GM23248 (cell line): ENCODE measurements at regions not wholly inside any gene's neighbourhood (a gene's known extent, or its start where the extent isn't known, plus 50 kb on each side); places are given as distances from the start of the nearest gene placed in this dataset.

Experiments used
- EZH2 ChIP-seq: fragments of 200-600 bp; sonication (generic); IDR thresholded peaks from 2 replicates; pipeline ENCODE4 v1.6.1; 2018; ENCODE audit warnings: antibody characterized with exemption, mild to moderate bottlenecking; ENCODE audit not compliant: insufficient read depth, poor library complexity, severe bottlenecking
- EZH2phosphoT487 ChIP-seq: fragments of 200-600 bp; sonication (generic); IDR thresholded peaks from 2 replicates; pipeline ENCODE4 v1.6.1; 2018; ENCODE audit warnings: antibody characterized with exemption, moderate library complexity, mild to moderate bottlenecking, low read depth; ENCODE audit not compliant: insufficient read depth

DNA sequence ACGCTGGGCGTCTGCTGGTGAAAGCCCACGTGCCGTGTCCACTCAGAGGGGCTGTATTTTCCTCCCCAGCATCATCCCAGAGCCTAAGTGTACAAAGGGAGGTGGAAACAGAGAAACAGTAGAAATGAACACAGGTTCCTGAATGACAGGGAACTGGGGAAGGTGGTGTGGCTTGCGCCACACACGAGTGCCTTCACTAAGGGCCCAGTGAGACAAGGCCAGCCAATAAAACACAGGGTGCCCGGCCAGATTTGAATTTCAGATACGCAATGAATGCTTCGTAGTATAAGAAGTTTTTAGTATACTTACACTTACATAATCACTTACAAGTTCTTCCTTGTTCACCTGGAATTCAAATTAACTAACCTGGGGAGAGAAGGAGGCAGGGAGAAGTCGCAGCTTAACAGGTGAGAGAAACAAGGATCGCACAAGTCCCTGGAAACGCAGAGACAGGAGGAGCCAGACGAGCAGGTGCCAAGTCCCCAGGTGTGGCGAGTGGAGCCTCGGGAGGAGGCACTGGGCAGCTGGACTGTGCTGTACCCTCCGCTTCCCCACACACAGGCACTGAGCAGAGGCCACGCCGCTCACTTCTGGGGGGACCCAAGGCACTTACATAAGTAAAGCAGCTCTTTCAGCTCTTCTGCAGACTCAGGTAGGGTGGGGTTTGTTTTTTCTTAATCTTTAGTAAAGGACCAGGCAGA lies 105.2 kb upstream of the MGMT start:
- TF ChIP-seq EZH2phosphoT487, result no peak
- TF ChIP-seq EZH2, result no peak
